VCaP (cell line): ENCODE measurements at regions not wholly inside any gene's neighbourhood (a gene's known extent, or its start where the extent isn't known, plus 50 kb on each side); places are given as distances from the start of the nearest gene placed in this dataset.

Experiments
- H3K27ac ChIP-seq: fragments of 450-650 bp; 2 replicates; pipeline ENCODE4 v1.5.1; 2017
- CTCF ChIP-seq: fragments of 450-650 bp; conservative IDR thresholded peaks from 2 replicates; pipeline ENCODE4 v1.5.1; 2017; ENCODE audit warnings: mild to moderate bottlenecking, moderate library complexity

- TF ChIP-seq CTCF = no peak
- no peak overlapping the region for H3K27ac ChIP-seq
Measured at GRCh38 chr12:107418981-107419380, 266.6 kb upstream of the PWP1 start.

GRCh38 chr12:107423531-107423930, 262.1 kb upstream of the PWP1 start:
- no peak overlapping the region for H3K27ac ChIP-seq
- TF ChIP-seq CTCF = no peak

GRCh38 chr12:107429006-107429705, 256.4 kb upstream of the PWP1 start:
- no peak for TF ChIP-seq CTCF
- H3K27ac ChIP-seq = no peak overlapping the region

GRCh38 chr12:107431942-107432341, 253.7 kb upstream of the PWP1 start:
- H3K27ac ChIP-seq = no peak overlapping the region
- no peak for TF ChIP-seq CTCF

- no peak overlapping the region for H3K27ac ChIP-seq
- TF ChIP-seq CTCF = no peak
Measured at GRCh38 chr12:107435072-107435471, 250.5 kb upstream of the PWP1 start.

- no peak for TF ChIP-seq CTCF
- no peak overlapping the region for H3K27ac ChIP-seq
Measured at GRCh38 chr12:107435520-107435919, 250.1 kb upstream of the PWP1 start.

GRCh38 chr12:107436376-107436775, 249.2 kb upstream of the PWP1 start:
- TF ChIP-seq CTCF = no peak
- no peak overlapping the region for H3K27ac ChIP-seq
